GM12891 (cell line): ENCODE measurements at regions not wholly inside any gene's neighbourhood (a gene's known extent, or its start where the extent isn't known, plus 50 kb on each side); places are given as distances from the start of the nearest gene placed in this dataset.

ENCODE experiments used
- DNase-seq: peaks from one replicate; pipeline ENCODE4 v3.0.0; 2011; ENCODE audit warnings: low spot score; ENCODE audit not compliant: insufficient read length
- FAIRE-seq: peaks from 2 replicates; lab custom pipeline; 2011; peaks lifted over from hg19 to GRCh38; lab: Jason Lieb, UNC
- PAX5 ChIP-seq: IDR thresholded peaks from 2 replicates; pipeline ENCODE4 v1.6.1; 2011; ENCODE audit warnings: low read length, moderate library complexity, mild to moderate bottlenecking; ENCODE audit not compliant: insufficient read depth, severe bottlenecking
- POLR2A ChIP-seq: IDR thresholded peaks from 2 replicates; pipeline ENCODE4 v1.6.1; 2011; ENCODE audit warnings: low read depth, low read length, control low read depth
- POLR2AphosphoS5 ChIP-seq: IDR thresholded peaks from 2 replicates; pipeline ENCODE4 v1.6.1; 2011; ENCODE audit warnings: low read depth, low read length, control low read depth
- POU2F2 ChIP-seq: IDR thresholded peaks from 2 replicates; pipeline ENCODE4 v1.6.1; 2011; ENCODE audit warnings: low read depth, mild to moderate bottlenecking, control low read depth, low read length, moderate library complexity
- SPI1 ChIP-seq: IDR thresholded peaks from 2 replicates; pipeline ENCODE4 v1.6.1; 2011; ENCODE audit warnings: low read depth, low read length, control low read depth
- TAF1 ChIP-seq: IDR thresholded peaks from 2 replicates; pipeline ENCODE4 v1.6.1; 2011; ENCODE audit warnings: low read depth, low read length, control low read depth

DNA sequence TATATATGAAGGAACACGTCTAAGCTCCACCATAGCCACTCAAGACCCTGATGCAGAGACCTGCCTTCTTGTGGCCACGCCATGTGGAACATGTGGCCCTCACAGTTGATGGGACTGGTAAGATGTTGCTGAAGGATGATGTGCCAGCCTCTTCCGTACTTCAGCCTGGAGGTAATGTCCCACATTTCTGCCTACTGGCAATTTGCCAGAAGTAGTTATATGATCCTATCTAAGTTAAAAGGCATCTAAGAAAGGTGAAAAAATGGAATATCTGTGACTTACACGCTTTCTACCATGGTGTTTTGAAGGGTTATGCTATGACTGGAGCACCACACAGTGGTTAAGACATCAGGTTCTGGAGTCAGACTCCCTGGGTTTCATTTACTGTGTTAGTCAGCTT lies 948.7 kb upstream of the GHITM start:
- no peak for FAIRE-seq
- no peak for TF ChIP-seq POLR2A

DNA sequence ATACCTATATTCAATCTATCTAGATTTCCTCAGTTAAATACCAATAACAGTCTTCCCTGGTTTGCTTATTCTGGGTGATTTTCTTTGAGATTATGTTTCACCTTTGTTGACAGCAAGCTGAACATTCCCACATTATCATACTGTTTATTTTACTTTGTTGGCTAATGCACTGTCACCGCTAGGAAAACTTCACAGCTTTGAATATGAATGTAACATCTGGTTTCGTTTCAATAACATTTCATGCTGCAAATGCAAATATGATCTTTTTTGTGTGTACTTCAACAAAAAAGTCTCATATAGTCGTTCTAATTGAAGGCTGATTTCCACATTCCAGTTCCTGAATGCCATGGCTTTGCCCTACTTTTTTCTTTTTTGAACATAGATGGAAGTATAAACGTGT lies 946.3 kb upstream of the GHITM start:
- FAIRE-seq (no peak), DNase-seq (no peak)
- TF ChIP-seq POU2F2 (no peak), TAF1 (no peak), POLR2A (no peak), POLR2AphosphoS5 (no peak), PAX5 (no peak), SPI1 (no peak)

More for the DNA sequence above, 948.7 kb upstream of the GHITM start:
- DNase-seq: no peak

DNA sequence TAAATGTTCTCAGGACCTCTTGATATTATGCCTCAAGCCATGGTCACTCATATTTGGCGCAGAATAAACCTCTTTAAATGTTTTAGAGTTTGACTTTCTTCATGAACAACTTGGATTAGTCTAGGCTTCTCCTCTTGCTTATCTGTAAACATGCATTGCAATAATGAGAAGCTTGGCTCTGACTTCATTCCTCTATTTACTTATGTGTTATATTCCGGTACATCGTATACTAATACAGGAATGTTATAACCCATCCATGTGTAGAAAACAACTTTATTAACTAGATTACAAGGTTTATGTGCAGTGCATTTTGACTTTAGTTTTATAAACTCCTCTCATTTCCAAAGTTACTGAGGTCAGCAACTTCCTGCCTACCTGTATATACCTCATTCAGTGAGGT lies 944.3 kb upstream of the GHITM start:
- FAIRE-seq (no peak), DNase-seq (no peak)
- TF ChIP-seq POLR2AphosphoS5 (no peak), POU2F2 (no peak), POLR2A (no peak), PAX5 (no peak), SPI1 (no peak), TAF1 (no peak)

DNA sequence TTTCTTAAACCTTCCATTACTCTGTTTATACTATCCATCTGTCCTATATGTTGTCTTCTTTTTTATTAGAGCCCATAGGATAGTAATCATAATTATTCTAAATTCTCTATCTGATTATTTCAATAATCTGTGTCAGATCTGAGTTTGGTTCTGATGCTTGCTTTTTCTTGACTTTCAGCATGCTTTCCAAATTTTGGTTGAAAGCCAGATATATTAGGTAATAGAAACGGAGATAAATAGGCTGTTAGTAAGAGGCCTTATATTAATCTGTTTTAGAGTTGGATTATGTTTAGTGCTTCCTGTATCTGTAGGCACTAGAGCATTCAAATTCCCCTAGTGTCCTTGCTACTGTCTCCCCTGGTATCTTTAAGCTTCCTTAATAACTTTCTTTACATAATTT lies 939.9 kb upstream of the GHITM start:
- FAIRE-seq (no peak), DNase-seq (no peak)
- no peak for TF ChIP-seq TAF1
- no peak for TF ChIP-seq POLR2AphosphoS5
- no peak for TF ChIP-seq POU2F2
- no peak for TF ChIP-seq POLR2A
- no peak for TF ChIP-seq PAX5
- no peak for TF ChIP-seq SPI1

DNA sequence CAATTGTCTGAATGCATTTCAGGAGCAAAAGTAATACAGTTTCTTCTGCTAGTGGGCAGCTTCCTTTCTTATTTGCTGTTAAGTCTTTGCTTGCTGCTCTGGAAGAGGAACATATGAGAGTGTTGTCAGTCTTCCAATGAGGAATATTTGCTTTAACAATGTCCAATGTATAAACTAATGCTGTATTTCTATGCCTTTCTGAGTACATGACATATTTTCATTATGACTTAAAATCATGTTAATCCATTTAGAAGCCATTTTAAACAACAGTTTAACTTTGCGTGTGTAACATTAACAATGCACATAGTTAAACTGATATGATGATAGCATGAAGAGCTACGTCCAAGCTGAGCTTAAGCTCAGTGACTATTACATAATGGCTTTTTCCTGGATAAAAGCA lies 933.4 kb upstream of the GHITM start:
- FAIRE-seq: no peak
- no peak for DNase-seq
- no peak for TF ChIP-seq PAX5
- TF ChIP-seq POLR2AphosphoS5: no peak
- TF ChIP-seq SPI1: no peak
- no peak for TF ChIP-seq POU2F2
- no peak for TF ChIP-seq POLR2A

GRCh38 chr10:83212632-83213334 lies 926.5 kb upstream of the GHITM start:
- FAIRE-seq (no peak), DNase-seq (no peak)
- no peak for TF ChIP-seq TAF1
- TF ChIP-seq PAX5: no peak
- TF ChIP-seq SPI1: no peak
- TF ChIP-seq POU2F2: no peak
- TF ChIP-seq POLR2A: no peak
- no peak for TF ChIP-seq POLR2AphosphoS5

- DNase-seq: no peak
- no peak for FAIRE-seq
- TF ChIP-seq POU2F2 (no peak), POLR2AphosphoS5 (no peak), PAX5 (no peak), TAF1 (no peak)
Measured at GRCh38 chr10:83214136-83214535, 925.2 kb upstream of the GHITM start.

DNA sequence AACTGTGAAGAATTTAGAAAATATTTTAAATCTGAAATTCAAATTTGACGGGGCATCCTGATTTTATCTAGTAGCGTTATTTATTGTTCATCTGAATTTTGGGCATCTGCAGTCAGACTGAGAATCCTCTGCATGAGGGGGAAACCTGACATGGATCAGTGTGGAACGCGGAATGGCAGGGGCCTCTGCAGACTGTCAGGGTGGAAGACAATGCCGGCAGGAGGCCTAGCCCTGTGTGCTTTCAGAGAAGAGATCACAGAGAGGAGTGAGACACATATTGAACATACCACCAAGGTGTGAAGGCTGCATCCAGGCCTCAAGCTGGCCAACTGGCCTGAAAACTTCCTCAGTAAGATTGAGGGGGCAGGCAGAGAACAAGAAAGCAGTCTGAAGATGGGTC lies 921.1 kb upstream of the GHITM start:
- TF ChIP-seq SPI1: no peak
- TF ChIP-seq POU2F2: no peak
- TF ChIP-seq TAF1: no peak
- TF ChIP-seq POLR2A: no peak
- TF ChIP-seq PAX5: no peak
- TF ChIP-seq POLR2AphosphoS5: no peak
- FAIRE-seq (no peak), DNase-seq (no peak)

DNA sequence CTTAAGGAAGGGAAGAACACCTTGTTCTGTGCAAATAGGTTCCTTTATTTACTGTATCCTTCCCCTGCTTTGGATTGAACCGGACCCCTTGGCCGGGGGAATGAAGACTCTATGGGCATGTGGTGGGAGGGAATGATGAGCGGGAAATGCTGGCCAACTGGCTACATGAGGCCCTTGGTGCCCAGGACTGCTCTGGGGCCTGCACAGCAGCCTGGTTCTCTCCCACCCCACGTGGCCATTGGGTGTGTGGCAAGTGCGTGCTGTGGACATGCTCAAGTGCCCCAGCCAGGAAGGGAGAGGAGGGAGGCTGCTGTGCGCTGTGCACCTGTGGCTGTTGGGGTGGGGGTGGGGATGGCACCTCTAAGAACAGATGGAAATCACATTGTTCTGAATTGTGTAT lies 917.0 kb upstream of the GHITM start:
- FAIRE-seq: no peak
- no peak for DNase-seq
- TF ChIP-seq PAX5 (no peak), POLR2A (no peak), POU2F2 (no peak), SPI1 (no peak), TAF1 (no peak), POLR2AphosphoS5 (no peak)

DNA sequence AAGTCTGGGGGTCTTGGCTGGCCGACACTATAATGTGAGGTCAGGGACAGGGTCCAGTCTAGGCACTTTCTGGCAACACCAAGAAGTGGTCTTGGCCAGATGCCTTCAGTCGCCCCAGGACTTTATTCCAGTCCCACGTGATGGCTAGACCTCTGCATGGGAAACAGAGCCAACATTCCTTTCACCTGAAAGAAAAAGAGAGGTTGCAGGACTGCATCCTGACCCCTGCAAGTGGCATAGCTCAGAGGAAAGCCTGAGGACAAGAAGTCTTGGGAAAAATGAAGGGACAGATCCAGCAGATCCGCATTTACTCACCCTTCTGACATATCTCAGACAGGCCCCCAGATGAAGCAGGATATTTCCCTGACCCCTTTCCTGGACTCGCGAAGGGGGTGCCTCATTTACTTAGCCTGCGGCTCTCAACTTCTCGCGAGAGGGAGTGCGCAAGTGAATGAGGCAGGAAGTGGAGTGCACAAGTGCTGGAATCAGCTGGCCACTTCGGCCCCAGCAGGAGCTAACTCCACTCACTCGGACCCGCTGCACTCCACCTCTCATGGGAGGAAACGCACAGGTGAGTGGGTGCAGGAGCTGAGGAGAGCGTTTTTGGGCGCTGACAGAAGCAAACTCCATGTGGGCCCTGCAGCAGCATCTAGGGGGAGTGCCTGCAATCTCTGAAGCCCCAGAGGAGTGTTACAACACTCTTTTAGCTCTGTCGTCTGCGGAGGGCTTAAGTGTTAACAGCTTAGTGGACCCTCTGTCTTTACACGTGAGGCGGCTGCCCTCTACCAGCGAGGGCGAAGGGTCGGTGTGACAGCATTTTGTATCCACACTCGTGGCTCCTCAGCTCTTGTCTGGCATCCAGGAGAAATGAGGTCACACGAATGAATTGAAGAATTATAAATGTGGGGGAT lies 916.2 kb upstream of the GHITM start:
- DNase-seq: no peak
- TF ChIP-seq POLR2A (no peak), TAF1 (no peak), POLR2AphosphoS5 (no peak), PAX5 (no peak), POU2F2 (no peak), SPI1 (no peak)
- FAIRE-seq: no peak
